HG03103 (cell line): ENCODE measurements at regions not wholly inside any gene's neighbourhood (a gene's known extent, or its start where the extent isn't known, plus 50 kb on each side); places are given as distances from the start of the nearest gene placed in this dataset.
"Not testable (repeated sequence)": the region's sequence is repeated elsewhere in the genome, so short reads cannot be mapped to it uniquely, and the experiment has no call there.

ENCODE experiments used
- ATAC-seq: cut with Tn5 transposase; IDR thresholded peaks from one replicate; pipeline ENCODE4 v1.9.1; 2021; ENCODE audit warnings: low read depth; ENCODE audit not compliant: unreplicated experiment

DNA sequence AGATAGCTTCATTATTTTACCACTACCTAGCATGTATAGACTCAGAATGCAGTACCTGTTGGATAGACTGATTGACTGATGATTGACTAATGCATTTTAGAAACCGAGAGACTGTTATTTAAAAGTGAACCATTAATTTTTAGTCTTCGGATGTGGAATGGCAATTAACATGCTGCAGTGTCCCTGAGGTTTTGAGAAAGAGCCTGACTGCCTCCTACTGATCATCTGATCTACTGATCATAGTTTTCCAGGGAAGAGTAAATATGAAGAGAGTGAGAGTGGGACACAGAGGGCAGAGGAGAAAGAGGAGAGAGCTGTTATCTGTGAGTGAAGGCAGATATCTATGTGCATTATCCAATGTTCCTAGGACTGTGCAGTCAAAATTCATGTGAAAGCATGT, 764.7 kb downstream of the TRIML1 start:
- ATAC-seq: no peak

DNA sequence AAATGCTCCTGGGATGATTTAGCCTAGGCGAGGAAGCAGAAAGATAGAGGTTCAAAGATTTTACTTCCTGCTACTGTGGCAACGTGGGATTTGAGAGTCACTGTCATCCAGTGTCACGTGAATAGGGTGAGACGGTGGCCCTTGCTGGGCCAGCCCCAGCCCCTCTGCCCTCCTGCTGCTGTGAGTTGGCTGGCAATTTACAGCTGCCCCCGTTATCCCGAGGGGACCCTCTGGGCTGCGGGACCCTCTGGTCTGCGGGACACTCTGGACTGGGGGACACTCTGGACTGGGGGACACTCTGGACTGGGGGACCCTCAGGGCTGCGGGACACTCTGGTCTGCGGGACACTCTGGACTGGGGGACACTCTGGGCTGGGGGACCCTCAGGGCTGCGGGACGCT, 765.4 kb downstream of the TRIML1 start:
- no peak for ATAC-seq

DNA sequence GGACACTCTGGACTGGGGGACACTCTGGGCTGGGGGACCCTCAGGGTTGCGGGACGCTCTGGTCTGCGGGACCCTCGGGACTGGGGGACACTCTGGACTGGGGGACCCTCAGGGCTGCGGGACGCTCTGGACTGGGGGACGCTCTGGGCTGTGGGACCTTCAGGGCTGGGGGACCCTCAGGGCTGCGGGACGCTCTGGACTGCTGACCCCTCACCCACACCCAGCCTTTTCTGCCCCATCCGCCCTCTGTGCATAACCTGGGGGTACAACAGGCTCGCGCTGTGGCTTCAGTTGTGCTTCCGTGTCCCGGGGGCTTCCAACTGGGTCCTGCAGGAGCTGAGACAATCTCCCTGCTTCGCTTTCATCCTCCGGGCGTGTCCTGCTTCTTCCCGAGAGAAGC, 766.0 kb downstream of the TRIML1 start:
- no peak for ATAC-seq

DNA sequence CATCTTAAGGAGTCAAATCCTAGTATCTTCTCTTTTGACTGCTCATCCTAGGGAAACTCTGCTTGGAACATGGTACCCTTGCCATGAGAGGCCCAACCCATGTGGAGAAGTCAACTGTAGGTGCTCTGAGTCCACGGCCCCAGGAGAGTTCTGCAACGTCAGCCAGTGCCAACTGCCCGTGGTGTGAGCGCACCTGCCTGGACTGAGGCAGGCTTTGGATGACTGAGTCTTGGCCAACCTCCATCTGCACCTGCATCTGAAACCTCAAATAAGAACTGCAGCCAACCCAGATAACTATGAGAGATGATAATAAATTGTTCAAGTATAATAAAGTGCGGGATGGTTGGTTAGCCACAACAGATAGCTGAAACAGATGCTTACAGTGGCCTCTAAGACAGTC, 772.0 kb downstream of the TRIML1 start:
- ATAC-seq: no peak

DNA sequence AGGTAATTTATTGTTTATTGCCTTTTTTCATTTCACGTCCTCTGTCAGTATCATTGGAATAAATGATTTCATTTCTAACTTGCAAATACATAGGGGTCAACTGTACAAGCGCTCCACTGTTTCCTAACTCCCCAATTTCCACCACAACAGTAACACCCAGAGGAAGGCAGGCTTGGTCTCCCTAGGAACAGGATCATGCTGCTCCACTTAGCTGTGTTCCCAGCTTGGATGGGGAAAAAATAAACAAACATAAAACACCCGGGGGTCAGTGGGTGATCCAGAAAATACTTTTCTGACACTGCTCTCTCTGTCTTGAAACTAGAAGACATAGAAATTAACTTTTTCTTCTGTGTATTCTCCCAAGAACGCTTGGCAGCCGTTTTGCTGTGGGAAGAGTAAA, 772.5 kb downstream of the TRIML1 start:
- no peak for ATAC-seq

DNA sequence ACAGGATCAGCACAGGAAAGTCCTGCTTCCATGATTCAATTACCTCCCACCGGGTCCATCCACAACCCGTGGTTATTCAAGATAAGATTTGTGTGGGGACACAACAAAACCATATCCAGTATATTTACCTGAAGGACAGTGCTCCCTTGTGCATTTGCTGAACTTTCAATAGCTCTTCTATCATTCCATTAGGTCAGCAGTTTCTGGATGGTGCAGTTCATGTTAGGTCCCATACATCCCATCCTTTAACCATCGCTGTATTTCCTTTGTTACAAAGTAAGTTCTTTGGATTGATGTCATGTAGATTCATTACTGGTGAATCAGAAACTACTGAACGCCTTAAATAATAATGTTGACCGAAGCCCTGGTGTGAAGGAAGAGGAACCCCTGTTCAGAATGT, 775.9 kb downstream of the TRIML1 start:
- ATAC-seq: no peak

DNA sequence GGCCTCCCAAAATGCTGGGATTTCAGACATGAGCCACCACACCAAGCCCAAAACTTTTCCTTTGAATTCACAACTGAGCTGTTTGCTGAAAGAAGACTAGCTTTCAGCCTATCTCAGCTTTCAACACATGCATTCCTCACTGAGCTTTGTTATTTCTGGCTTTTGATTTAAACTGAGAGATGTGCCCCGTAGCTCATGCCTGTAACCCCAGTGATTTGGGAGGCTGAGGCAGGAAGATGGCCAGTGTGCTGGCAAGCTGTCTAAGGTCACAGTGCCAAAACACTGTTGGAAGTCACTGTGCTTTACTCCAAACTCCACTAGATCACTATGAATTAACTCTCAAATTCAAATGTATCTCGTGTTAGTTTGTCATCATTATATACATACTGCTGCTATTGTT, 779.5 kb downstream of the TRIML1 start:
- no peak for ATAC-seq

DNA sequence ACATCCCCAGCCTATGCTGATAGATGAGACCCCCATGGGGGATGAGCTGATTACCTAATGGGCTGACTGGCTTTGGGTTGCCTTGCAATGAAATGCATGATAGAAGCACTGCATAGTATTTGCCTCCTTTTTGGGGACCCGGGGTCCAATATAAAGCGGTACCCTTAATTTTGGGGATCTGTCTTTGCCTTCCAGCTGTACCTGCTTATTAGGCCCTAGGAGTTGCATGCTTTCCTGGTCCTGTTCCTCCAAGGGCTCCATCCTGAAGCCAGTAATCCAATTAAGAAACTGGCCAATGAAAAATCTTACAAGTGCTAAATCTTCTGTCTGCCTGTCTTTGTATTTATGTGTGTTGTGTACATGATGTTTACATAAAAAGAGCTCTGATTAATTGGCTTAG, 791.6 kb downstream of the TRIML1 start:
- ATAC-seq: no peak

DNA sequence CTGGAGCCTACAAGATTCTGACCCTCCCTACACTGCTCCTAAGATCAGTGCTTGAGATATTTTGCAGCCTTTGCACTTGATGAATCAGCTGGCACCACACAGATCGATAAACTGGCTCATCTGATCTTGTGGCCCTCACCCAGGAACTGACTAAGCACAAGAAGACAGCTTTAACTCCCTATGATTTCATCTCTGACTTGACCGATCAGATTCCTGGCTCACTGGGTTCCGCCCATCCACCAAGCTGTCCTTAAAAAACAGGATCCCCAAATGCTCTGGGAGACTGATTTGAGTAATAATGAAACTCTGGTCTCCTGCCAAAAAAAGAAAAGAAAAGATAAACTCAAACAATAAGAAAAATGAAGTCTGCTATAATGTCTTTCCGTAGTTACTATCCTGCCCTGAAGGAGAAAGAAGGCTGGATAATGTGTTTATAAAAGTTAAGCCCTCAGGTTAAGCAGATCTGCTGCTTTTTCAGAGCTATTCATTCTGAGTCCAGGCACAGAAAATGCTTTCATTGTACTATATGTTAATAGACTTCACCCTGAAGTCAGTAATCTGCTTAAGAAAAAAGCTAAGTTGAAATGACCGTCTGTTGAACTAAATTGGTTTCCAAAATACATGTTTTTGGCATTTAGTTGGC, 795.2 kb downstream of the TRIML1 start:
- ATAC-seq: no peak

DNA sequence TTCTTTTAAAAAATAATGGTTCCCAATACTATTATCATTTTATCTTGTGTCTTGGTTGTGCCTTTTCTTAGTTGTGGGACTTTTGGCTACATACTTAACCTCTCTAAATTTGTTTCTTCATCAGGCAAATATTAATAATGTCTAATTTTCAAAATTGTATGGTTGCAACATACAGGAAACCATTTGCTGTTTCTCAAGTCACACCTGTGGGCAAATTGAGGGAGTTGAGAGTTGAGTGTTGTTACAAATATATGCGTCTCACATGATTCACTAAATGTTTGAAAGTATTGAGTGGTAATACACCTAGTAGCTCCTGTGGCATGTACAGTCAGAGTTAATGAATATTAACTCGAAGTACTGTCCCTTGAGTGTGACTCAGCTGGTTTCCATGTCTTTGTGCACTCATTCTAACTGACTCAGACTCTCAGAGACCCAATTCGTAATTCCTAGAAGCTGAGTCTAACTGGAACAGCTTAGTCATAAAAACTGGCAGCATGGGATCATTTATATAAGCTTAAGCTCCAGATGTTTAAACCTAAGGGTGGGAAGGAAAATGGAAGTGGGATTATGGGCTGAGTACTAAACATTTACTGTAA, 802.4 kb downstream of the TRIML1 start:
- ATAC-seq: no peak

DNA sequence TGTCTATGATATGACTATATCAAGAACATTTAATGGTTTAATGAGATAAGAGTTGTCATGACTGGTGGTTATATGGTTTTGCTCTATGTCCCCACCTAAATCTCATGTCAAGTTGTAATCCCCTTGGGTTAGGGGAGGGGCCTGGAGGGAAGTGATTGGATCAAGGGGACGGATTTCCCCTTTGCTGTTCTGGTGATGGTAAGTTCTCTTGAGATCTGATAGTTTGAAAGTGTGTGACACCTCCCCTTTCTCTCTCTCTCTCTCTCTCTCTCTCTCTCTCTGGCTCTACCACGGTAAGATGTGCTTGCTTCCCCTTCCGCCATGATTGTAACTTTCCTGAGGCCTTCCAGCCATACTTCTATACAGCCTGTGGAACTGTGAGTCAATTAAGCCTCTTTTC, 803.4 kb downstream of the TRIML1 start:
- ATAC-seq: no peak

DNA sequence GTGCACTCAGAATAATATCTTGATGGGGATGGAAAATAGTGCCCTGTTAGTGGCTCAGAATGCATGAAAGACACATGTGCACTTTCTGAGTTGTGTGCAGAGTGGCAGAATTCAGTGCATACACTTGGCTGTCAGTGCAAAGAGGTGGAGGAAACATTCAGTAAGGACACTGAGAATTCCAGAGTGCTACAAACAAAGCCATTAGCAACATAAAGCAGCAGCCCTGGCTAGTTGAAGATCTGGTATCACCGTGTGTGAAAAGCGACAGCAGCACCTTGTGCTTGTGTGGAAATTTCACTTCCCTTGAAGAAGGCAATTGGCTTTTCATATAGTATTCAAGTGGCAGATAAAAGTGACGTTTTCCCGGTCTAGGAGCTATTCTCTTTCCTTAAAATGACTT, 810.4 kb downstream of the TRIML1 start:
- no peak for ATAC-seq

DNA sequence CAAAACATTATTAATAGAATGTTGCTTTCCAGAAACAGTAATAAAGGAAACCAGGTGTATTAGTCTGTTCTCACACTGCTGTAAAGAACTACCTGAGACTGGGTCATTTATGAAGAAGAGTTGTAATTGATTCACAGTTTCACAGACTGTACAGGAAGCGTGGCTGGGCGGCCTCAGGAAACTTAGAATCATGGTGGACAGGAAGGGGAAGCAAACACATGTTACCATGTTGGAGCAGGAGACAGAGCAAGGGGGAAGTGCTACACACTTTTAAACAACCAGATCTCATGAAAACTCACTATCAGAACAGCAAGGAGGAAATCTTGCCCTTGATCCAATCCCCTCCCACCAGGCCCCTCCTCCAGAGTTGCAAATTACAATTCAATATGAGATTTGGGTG, 815.8 kb downstream of the TRIML1 start:
- no peak for ATAC-seq

DNA sequence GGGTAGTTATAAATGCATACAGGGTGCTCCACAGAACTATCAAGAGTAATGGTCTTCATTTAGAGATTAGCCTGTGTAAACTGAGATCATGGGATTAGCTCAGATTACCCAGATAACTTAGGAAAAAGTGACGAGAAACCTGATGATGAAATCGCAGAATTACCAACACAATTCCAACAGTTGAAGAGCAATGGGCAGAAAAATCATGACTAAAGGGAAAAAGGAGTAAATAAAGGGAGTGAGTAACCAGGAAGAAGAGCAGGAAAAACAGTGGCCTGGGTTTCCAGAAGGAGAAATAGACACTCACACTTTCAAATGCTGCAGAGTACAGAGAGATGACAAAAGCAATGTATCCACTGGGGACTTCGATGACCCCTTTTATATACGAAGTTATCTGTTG, 817.3 kb downstream of the TRIML1 start:
- no peak for ATAC-seq

DNA sequence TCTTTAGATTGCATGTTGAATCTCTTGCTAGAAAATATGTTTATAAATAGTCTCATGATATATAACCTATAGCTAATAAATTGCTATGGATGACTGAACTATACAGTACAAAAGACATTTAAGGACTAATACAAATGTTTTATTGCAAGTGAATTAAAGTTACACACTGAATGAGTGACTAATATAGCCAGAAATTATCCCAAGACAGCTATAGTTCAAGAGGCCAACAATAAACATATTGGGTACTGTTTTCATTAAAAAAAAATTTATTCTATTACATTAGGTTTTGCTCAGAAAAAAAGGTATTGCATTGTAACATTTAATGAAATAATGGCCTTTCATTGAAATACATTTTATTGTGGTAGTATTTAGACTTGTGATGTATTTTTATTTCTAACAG, 819.1 kb downstream of the TRIML1 start:
- no peak for ATAC-seq

DNA sequence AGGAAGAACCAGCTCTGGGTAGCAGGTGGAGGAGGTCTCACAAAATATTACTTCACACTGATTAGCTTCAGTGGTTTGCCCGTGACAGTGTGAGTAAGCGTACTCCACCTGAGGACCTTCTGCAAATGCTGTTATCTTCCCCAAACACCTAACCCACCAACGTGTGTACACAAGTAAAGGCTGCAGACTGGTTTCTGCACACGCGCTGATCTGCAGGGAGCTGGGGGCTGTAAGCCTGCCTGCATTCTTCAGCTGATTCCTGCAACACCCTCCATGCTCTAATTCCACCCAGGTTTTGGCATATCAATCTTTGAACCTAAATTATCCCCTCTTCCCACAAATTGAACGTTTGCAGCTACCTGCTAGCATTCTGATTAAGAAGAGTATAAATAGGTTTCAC, 820.2 kb downstream of the TRIML1 start:
- no peak for ATAC-seq

DNA sequence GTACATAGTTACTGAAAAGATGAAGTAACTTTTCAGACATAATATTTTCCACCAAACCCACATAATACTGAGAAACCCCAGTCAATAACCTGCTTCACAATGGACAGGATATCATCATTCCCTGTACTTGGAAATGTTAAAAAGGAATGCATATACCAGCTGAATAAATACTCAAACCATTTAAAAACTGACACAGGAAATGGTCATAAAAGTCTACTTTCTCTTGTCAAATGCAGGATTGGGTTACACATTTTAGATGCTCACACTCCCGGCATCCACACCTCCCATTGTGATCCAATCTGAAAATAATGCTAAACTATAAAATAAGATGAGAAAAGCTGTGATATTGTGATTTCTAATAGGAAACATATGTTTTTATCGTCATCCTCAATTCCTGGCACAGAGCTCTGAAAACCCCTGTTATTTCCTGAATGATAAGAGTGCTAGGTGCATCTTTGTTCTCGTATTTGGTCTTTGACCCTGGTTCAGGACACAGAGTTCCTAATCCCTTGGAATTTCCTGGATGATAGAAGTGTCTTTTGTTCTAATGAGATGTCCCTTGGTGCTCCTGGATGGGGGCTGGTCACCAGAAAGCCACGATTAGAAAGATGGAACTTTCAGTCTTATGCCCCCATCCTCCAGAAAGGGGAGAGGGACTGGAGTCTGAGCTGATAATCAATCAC, 821.3 kb downstream of the TRIML1 start:
- ATAC-seq: no peak

DNA sequence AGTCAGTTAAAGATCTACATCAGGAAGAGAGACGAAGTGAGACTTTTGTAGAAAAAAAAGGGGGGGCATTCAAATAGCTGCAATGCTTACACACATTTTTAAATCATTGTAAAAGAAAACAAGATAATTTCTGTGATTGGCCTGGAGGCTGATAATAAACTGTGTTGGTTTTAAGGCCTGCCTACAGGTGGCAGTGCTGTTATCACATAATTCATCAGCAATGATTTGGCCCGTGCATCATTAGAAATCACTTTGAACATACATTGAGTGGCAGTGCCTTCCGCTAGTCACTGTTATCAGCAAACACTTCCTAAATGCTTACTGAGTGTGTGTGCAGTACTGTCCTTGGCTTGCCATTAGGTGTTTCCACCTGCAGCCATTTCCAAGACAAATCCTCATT, 831.9 kb downstream of the TRIML1 start:
- no peak for ATAC-seq

DNA sequence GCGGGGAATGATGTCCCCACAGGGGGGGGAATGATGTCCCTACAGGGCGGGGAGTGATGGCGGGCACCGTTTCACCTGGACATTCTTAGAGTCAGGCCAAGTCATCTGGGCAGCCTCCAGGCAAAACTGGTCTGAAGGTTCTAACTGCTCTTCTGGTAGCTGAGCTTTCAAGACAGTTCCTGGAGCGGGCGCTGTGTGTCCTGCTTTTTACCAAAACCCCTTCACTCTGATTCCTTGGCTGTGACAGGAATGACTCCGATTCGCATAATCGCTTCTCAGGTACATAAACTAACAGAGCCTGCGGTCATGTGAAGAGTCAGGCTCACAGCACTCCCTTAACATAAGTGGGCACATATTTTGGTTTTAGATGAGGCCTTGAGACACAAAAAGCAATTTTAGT, 836.0 kb downstream of the TRIML1 start:
- no peak for ATAC-seq

DNA sequence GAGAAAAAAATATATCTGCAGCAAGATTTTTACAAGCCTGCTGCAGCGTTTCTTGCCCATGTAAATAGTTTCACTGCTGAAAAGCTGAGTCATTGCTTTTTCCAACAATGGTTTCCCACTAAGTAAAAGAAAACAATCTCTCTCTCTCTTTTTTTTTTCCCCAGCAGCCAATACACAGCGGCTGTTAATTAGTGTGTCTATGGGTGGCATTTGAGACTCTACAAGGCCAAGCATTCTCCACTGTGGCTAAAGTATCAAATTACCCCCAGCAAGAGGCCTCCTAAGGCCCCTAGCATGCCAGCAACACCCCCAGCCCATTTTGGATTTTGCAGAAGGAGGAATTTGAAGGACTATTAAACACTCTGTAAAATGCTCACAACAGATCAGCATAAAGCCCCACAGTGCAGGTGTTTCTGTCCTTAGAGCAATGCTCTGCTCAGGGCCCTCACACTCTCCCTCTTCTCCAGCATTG, 837.4 kb downstream of the TRIML1 start:
- no peak for ATAC-seq

DNA sequence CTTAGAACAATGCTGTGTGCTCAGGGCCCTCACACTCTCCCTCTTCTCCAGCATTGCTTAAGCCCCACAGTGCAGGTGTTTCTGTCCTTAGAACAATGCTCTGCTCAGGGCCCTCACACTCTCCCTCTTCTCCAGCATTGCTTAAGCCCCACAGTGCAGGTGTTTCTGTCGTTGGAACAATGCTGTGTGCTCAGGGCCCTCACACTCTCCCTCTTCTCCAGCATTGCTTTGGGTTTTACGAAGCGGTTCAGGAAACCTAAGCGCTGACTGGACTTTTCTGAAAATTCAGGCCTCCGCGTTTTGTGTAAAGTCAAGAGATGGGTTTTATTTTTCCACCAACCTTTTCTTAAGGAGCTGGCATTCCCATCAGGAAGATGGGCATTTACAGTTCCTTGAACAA, 838.0 kb downstream of the TRIML1 start:
- not testable (repeated sequence) for ATAC-seq

DNA sequence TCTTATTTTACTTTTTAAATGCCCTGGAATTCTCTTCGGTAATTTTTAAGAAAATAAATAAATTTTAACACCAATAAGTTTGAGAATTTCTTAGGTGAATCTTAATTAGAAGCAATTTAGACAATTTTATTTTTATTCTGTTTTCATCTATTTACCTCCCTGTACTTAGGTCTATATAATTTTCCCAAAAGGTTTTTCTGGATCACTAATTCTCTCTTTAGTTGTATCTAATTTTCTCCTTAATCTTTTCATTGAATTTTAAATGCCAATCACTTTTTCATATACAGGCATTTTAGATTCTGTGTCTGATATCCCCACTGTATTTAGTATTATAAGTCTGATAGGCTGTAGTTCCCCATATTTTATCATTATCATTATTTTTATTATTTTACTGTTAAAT, 845.3 kb downstream of the TRIML1 start:
- ATAC-seq: no peak
